HG03095 (cell line): ENCODE measurements at regions not wholly inside any gene's neighbourhood (a gene's known extent, or its start where the extent isn't known, plus 50 kb on each side); places are given as distances from the start of the nearest gene placed in this dataset.

ENCODE experiments used
- ATAC-seq: cut with Tn5 transposase; IDR thresholded peaks from one replicate; pipeline ENCODE4 v1.9.1; 2021; ENCODE audit warnings: moderate library complexity; ENCODE audit not compliant: unreplicated experiment

GRCh38 chr2:16303761-16304160 lies 361.9 kb downstream of the CYRIA start:
- no peak for ATAC-seq

DNA sequence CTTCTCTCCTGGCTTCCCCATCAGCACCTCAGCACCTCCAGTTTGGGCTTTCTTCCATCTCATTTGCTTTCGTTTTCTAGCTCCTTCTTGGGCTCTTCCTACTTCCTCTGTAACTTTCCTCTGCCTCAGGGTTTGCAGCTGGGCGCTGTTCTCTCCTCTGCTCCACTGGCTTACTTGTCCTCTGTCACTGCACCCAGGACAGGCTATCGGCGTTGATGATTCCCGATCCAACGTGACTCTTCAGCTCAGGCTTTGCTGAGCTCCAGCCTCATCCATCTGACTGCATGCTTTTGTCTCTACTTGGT lies 362.4 kb downstream of the CYRIA start:
- ATAC-seq: no peak

- no peak for ATAC-seq
These were observed 362.3 kb downstream of the MYCN start for GRCh38 chr2:16302431-16303272.

DNA sequence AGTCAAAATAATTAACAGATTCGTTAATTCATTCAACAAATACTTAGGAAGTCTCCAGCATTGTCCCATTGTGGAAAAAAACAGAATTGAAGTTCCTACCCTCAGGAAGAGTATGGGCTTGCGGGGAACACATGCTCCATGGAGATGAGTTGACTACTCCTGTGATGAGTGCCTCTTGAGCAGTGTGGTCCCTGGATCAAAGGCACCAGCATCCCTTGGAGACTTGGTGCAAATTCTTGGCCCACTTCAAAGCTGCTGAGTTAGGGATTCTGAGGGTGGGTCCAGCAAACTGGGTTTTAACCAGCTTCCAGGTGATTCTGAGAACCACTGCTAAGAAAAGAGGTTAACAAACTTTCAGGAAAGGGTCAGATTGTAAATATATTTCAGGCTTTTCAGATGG lies 361.6 kb downstream of the MYCN start:
- no peak for ATAC-seq

GRCh38 chr2:16298866-16299265 lies 358.5 kb downstream of the MYCN start:
- ATAC-seq: no peak

- ATAC-seq: no peak
These were observed 356.2 kb downstream of the MYCN start for GRCh38 chr2:16296331-16297250.

DNA sequence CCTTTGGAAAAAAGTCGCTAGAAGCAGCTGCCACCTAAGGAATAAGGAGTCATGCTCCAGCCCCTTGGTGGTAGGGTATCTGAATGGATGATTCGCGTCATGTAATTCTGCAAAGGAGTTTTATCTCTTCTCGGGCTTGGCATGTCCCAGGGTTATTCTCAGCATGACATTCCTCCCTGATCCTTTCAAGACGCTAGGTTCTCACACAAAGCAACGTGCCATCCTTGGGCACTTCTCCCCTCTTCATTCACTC lies 355.6 kb downstream of the MYCN start:
- no peak for ATAC-seq

GRCh38 chr2:16294791-16295190 lies 354.4 kb downstream of the MYCN start:
- ATAC-seq: no peak

- no peak for ATAC-seq
These were observed 353.5 kb downstream of the MYCN start for GRCh38 chr2:16293871-16294270.

- no peak for ATAC-seq
These were observed 353.0 kb downstream of the MYCN start for GRCh38 chr2:16293398-16293797.

DNA sequence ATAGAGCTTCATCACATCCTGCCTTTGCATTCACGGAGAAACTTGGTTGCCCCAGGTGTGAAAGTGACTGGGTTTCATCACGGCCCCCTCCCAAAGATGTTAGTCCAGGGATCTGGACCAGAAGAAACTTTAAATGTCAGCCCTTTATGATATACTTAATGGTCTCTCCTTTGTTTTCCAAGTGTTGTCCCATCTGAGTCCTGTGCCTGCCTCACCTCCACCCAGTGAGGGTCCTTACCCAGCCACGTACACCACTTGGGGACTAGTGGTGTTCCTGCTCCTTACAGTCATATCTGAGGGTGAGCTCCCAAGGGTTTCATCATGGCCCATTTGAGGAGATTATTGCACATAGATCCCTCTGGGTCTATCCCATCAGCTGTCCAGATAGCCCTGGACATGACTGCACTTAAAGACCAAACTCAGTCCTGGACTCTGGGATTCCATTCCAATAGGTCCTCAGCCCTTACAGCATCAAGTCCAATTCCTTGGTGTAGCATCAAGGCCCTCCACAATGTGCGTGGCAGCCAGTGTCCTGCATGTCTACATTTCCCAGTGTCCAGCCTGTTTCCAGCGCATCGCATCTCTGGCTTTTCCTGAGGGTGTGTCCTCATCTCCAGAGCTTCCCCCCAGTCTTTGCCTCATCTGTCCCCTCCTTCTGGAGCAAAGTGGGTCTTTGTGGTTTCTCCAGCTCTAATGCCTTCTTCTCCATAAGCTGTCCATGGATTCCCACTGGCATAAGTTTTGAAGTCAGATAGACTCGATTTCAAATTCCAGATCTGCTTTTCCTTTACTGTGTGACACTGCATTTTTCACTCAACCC lies 351.6 kb downstream of the MYCN start:
- no peak for ATAC-seq

DNA sequence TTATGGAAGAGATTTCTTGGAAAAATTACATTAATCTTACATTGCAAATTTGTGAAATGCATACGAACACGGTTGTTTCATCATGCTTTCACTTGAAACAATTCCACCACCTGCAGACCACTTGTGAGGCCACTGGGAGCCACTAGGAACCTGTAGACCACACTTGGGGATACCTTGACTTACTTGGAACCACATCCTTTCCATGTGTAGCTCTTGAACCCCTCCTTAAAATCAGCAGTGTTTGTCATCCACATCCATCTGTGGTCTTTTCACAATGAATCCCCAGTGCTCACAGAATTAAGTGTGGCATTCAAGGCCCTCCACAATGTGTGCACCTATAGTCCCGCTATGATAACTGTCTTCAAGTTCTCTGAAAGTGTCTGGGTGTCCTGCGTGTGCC lies 350.9 kb downstream of the MYCN start:
- no peak for ATAC-seq

GRCh38 chr2:16290311-16291020 lies 350.1 kb downstream of the MYCN start:
- ATAC-seq: no peak

DNA sequence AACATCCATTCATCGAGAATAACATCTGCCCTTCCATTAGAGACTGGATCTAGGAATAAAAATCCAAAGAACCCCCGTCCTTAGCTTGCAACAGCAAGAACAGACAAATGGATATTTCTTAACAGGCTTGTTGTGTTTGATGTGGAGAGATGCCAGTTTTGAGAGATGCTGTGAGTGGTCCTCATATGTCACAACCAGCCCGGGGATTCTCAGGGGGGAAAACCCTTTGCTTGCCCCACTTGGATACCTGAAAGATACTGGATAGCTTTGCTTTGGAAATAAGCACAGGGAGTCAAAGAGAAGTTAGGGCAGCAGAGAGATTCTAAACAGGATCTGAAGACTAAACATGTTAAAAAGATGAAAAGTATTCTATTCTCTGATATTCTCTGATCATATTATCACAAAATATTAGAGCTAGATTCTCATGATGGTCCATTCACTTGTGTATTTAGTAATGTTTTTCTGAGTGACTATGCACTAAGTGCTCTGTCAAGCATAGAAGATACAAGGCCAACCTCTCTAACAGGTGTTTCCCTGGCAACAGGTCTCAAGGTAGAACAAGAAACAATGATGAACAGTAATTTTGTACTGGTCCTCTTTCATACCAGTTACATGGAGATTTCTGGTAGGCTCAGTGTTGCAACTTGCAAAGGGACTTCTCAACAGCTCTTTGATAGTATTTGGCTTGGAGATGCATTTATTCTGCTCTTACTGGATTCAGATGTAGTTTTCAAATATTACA lies 348.2 kb downstream of the MYCN start:
- no peak for ATAC-seq

DNA sequence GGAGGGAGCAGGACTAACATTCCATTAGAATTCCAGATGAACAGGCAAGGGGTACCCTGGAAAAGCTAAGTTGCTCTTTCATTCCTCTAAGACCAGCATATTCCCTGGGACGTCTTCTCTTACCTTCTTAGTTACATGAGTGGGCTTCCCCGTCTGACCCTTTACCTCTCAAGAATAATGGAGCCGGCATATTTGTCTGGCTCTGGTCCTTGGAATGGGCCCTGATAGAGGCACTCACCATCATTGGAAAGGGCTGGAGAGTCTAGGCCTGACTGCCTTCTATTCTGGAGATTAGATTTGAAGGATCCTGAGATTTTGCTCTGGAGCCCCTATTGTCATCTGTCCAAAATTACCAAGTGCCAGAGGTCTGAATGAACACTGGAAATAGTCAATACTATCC lies 347.5 kb downstream of the MYCN start:
- ATAC-seq: no peak

GRCh38 chr2:16287281-16287680 lies 346.9 kb downstream of the MYCN start:
- no peak for ATAC-seq

DNA sequence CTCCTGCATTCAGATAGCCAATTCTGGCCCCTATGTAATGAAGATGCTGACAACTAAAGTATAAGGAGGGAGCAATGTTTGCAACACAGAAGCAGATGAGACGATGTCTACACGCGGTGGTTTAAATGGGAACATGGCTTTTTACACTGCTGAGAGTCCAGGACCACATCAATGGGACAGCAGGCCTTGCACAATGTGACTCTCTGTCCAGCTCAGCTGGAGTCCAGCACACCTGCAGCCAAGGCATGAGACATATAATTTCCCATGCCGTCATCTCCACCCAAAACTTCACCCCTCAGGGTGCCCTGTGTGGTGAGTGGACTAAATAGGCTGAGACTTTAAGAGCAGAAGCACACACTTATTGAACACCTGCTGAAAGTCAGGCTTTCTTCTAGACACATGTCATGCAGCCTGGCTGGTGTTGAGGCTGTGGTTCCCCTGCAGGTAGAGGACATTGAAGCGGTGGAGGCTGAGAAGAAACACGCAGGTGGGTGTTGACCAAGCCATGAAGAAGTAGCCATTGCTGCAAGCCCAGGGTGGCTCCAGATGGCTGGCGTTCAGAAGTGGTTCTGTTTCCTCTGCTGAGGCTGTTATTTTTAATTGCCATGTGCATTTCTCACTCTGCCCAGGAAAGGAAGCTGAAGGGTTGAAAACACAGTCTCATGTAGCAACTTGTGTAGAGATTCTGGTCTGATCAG lies 345.6 kb downstream of the MYCN start:
- ATAC-seq: no peak

DNA sequence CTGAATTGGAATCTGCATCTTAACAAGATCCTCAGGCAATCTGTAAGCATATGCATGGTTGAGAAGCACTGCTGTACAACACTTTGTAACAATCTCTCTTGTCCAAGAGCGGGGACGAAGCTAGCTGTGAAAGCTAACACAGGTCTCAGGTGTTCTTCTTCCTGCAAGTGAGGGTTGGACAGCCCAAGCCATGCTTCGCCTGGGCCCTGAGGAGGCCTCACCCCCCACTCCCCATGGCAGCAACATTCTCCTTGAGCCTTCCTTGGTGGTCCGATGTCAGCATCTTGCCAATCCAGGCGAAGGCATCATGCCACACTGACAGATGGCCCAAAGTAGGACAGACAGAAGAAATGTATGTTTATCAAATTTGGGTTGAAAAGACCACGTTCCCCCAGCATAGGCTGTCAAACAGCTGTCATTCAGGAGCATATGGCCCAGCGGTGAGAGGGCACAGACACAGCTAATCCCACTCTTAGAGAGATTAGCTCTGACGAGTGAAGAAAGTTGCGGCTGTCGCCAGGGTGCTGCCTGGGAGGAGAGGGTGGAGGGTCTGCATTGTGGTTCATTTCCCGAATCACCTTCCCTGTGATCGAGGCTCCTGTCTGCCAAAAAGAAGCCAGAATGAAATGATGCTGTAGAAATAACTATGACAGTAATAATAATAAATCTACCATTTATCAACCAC lies 344.7 kb downstream of the MYCN start:
- ATAC-seq: no peak
